GM21515 (cell line): ENCODE measurements at regions not wholly inside any gene's neighbourhood (a gene's known extent, or its start where the extent isn't known, plus 50 kb on each side); places are given as distances from the start of the nearest gene placed in this dataset.

Source experiments
- ATAC-seq: cut with Tn5 transposase; IDR thresholded peaks from one replicate; pipeline ENCODE4 v1.9.1; 2021; ENCODE audit not compliant: unreplicated experiment

DNA sequence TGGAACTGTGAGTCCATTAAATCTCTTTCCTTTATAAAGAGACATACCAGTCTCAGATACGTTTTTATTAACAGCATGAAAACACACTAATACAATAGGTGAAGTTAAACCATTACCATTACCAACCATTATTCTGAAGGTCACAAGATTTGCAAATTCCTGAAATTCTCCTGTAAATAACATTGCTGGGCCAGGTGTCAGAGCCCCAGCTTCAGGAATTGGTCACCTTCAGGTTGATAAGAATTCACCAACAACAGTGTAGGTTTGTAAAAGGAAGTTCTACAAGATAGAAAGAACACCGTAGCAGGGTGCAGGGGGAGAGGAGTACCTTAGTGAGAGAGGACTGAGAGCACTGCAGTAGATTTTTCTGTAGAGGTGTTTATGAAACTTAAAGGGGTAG lies 644.3 kb downstream of the CDY2B start:
- no peak for ATAC-seq

DNA sequence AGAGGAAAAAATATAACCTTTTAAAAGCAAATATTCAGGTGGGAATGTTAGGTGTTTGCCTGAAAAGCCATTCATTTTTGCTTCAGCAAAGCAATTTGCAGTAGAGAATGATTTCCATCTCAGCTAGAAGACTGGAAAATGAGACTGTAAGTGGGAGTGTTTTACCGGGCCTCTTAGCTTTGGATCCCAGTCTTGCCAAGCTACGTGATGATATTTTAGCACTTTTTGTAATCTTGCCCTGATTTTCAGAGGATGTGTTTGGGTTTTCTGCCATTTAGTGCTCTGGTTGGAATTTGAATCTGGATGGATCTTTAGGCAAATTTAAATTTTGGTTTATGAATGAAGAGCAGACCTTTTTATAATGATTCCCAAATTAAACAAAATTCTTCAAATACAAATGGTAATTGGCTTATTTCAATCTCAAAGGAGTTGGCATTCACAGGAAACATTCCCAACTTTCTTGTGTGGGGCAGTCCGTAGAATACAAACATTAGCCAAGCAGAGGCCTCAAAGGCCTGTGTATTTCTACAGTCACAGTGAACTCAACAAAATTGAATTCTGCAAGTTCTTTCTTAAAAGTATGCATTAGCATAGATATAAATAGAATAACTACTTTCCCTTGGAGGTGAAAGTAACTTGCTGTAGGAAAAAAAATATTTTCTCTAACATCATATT lies 646.4 kb downstream of the CDY2B start:
- ATAC-seq: no peak

DNA sequence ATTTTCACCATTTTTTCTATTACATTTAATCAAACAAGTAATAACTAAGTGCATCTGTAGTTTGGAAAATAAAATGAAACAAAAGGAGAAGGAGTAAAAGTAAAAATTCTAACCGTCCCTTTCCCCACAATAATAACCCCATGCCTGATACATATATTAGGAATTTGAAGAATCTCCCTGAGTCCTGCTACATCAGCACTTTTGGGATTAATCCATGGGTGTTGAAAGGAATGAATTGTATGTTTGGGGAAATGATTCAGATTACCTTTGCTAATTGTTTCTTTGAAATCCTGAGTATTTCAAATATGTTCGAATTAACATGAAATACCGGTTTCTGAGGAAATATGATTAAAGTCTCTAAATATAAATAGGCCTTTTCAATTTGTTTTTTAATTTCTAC lies 648.0 kb downstream of the CDY2B start:
- no peak for ATAC-seq

- no peak for ATAC-seq
These were observed 656.5 kb downstream of the CDY2B start for GRCh38 chrY:17223502-17223901.

- no peak for ATAC-seq
These were observed 677.6 kb downstream of the CDY2B start for GRCh38 chrY:17202395-17202794.

- ATAC-seq: no peak
These were observed 695.7 kb downstream of the CDY2B start for GRCh38 chrY:17184299-17184698.

DNA sequence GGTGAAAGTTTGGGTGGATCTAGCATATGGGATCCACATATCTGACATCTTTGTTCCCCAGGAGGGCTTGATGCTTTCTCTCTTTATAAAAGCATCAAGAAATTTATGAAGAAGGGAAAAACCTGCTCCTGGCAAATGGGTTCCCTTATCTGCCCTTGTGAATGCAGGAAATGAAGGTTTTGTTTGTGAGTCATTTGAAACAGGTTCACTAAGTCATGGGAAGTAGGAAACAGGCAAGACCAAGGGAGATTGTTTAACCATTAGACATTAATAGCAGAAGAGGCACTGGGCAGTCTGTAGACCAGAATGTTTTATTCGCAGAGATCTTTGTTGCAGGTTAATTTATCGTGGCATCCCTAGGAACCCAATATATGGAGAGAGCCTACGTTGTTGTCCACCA lies 713.1 kb downstream of the CDY2B start:
- ATAC-seq: no peak

- no peak for ATAC-seq
These were observed 757.9 kb downstream of the CDY2B start for GRCh38 chrY:17122166-17122565.

- ATAC-seq: no peak
These were observed 794.7 kb downstream of the CDY2B start for GRCh38 chrY:17085303-17085702.

DNA sequence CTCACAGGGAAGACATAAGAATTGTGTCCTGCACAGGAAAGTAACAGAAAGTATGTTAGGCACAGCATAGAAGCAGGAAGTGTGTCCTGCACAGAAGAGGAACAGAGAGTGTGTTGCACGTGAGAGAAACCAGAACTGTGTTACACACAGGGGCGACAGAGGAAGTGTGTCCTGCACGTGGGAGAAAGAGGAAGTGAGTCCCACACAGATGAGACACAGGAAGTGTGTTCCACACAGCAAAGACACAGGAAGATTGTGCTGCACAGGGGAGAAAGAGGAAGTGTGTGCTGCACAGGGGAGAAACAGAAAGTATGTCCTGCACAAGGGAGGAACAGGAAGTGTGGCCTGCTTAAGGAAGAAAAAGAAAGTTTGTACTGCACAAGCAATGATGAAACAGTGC lies 800.1 kb downstream of the CDY2B start:
- no peak for ATAC-seq

GRCh38 chrY:17067307-17067706 lies 812.7 kb downstream of the CDY2B start:
- ATAC-seq: no peak

GRCh38 chrY:17053041-17053440 lies 827.0 kb downstream of the CDY2B start:
- no peak for ATAC-seq

GRCh38 chrY:17050374-17050773 lies 829.6 kb downstream of the CDY2B start:
- no peak for ATAC-seq

DNA sequence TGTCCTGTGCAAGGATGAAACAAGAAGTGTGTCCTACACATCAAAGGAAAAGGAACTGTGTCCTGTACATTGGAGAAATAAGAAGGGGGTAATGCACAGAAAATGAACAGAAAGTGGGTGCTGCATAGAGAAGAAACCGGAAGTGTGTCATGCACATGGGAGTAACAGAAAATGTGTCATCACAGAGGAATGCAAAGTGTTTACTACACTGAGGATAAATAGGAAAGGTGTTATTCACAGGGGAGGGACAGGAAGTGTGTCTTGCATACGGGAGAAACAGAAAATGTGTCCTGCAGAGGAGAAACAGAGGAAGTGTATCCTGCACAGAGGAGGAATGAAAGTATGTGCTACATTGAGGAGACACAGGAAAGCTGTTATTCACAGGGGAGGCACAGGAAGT lies 834.9 kb downstream of the CDY2B start:
- ATAC-seq: no peak

DNA sequence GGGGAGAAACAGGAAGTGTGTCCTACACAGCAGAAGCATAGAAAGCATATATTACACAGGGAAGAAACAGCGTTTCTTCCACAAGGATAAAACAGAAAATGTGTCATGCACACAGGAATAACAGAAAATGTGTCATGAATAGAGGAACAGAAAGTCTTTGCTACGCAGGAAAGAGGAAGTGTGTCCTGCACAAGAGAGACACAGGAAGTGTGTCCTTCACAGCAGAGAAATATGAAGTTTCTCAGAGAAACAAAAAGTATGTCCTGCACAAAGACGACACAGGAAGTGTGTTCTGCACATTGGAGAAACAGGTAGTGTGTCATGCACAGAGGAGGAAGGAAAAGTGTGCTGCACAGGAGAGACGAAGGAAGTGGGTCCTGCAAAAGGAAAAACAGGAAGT lies 835.3 kb downstream of the CDY2B start:
- ATAC-seq: no peak

- ATAC-seq: no peak
These were observed 835.7 kb downstream of the CDY2B start for GRCh38 chrY:17044272-17044671.

GRCh38 chrY:17038439-17038838 lies 841.6 kb downstream of the CDY2B start:
- no peak for ATAC-seq

- ATAC-seq: no peak
These were observed 861.9 kb downstream of the CDY2B start for GRCh38 chrY:17018126-17018525.

DNA sequence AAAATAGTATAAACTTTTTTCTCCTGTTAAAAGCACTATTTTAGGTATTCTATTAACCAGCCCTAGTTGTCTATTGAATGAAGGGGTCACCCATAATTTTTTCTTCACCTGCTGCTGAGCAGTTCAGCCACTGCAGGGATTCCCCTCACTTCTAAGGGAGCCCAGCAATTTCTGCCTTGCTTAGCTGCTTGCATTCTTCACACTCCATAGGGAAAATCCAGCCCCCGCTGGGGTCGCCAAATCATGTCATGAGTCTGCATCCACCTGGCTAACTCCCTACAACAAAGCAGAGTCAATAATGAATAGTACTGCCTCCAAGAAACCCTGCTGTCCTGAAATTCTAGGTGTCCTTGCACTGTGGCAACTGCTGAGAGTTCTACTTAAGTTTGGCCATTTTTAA lies 886.5 kb downstream of the CDY2B start:
- ATAC-seq: no peak

DNA sequence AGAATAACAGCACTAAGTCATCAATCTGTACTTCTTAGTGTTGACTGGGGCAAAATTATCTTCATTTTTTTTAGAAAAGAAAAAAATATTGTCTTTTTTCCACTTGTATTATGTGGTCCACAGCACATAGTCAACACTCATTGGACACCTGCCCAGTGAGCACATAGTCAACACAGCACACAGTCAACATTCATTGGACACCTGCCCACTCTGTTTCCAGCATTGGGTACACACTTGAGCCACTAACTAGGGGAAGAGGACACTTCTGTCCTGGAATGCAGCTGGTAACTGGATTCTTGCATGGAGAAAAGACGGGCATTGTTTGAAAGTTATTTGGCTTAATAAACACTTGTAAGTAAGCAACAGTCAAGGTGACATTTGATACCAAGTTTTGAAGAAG lies 898.2 kb downstream of the CDY2B start:
- no peak for ATAC-seq

DNA sequence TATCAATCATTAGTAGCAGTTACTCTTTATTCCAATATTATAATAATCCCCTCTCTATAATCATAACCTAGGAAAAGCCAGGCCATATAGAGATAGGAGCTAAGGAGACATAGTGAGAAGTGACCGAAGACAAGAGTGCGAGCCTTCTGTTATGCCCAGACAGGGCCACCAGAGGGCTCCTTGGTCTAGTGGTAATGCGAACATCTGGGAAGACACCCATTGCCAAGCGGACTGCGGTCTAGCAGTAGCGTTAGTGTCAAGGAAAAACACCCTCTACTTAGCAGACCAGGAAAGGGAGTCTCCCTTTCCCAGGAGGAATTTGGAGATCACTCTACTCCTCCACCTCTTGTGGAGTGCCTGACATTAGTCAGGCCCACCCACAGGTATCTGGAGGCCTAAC lies 920.9 kb downstream of the CDY2B start:
- no peak for ATAC-seq

- no peak for ATAC-seq
These were observed 932.8 kb downstream of the CDY2B start for GRCh38 chrY:16947221-16947620.
